ENCODE measurements at regions not wholly inside any gene's neighbourhood (a gene's known extent, or its start where the extent isn't known, plus 50 kb on each side); places are given as distances from the start of the nearest gene placed in this dataset.

GRCh38 chr3:68479779-68480178 lies 452.6 kb downstream of the TAFA4 start:
- ATAC-seq = no peak
- DNase-seq (ENCODE audit: low spot score) = no peak
- intact Hi-C loops (cut with DNase I) = no loop called here

DNA sequence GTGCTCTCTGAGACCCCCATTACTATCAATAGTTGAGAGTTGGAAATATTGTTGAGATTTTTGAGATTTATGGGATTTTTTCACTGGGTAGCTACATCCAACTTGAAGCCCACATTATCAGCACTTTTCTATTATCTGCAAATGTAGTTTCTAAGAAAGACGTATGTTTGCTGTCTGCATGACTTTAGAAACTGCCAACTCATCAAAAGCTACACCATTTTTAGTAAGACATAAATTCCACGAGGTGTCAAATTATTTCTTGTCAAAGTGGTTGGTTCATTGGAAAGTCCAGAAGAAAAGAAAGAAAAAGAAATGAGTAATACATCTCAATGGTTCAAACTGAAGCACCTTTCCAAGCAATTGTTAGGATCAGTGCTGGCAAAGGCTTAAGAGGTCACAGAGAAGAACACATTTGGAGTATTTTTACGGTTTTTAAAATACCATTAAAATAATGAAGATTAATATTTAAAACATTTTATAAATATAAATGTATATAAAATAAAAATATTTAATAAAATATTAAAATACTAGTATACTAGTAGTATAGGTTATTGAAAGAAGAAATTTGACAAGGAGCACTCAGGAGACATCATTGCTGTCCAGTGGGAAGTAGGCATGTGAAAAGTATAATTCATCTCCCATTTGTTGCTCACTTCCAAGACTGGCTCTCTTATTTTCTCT lies 463.5 kb downstream of the TAFA4 start:
- DNase-seq (ENCODE audit: low spot score) (no peak), ATAC-seq (no peak)
- intact Hi-C loops (cut with DNase I) = no loop called here

GRCh38 chr3:68467465-68467864 lies 464.9 kb downstream of the TAFA4 start:
- intact Hi-C loops (cut with DNase I) = no loop called here
- ATAC-seq (no peak), DNase-seq (ENCODE audit: low spot score) (no peak)

GRCh38 chr3:68458581-68458980 lies 473.8 kb downstream of the TAFA4 start:
- intact Hi-C loops (cut with DNase I) = no loop called here
- DNase-seq (ENCODE audit: low spot score) (no peak), ATAC-seq (no peak)

DNA sequence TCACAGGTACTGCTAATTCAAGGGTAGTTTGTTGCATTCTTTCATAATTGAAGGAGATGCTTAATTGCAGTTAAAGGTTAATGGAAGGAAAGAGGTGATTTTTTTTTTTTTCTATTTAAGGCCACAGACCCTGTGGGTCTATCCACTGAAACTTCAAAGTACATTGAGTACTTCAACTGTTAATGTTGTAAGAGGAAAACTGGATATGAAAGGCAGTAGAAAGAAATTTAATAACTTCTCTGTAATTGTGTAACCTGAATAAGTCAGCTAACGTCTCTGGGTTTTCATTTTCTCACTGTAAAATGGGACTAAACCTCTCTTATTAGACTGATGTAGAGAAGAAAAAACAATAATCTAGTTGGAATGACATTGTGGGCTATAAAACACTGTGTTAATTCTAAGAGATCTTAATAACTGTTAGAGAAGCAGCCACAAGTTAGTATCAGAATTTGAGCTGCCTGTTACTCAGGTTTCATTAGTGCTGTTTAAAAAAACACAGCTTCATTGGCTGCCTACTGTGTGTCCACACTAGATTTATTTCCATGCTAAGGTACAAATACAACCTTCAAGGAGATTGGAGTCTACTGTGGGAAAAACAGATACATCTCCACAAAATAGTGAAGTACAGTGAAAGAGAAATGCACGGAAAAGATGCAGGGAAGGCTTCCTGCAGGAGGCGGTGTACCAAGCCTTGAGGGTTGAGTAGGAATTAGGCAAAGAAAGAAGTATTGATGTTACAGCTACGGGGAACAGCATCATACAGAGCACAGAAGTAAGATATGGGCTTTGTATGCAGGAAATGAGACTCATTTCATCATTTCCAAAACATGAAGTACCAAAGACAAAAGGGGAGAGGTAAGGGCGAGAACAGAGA lies 483.6 kb downstream of the TAFA4 start:
- ATAC-seq = no peak
- intact Hi-C loops (cut with DNase I) = no loop called here
- no peak for DNase-seq (ENCODE audit: low spot score)

GRCh38 chr3:68447885-68448284 lies 484.5 kb downstream of the TAFA4 start:
- DNase-seq (ENCODE audit: low spot score) = no peak
- no peak for ATAC-seq
- intact Hi-C loops (cut with DNase I) = no loop called here

DNA sequence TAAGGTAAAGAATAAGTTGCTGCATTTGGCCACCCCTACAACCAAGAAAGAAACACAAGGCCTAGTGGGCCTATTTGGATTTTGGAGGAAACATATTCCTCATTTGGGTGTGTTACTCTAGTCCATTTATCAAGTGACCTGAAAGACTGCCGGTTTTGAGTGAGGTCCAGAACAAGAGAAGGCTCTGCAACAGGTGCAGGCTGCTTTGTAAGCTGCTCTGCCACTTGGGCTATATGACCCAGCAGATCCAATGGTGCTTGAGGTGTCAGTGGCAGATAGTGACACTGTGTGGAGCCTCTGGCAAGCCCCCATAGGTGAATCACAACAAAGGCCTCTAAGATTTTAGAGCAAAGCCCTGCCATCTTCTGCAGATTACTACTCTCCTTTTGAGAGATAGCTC lies 491.3 kb downstream of the TAFA4 start:
- DNase-seq (ENCODE audit: low spot score) = no peak
- intact Hi-C loops (cut with DNase I) = no loop called here
- ATAC-seq = no peak

GRCh38 chr3:68436619-68437401 lies 495.5 kb downstream of the TAFA4 start:
- intact Hi-C loops (cut with DNase I) = no loop called here
- no peak for DNase-seq (ENCODE audit: low spot score)
- no peak for ATAC-seq

DNA sequence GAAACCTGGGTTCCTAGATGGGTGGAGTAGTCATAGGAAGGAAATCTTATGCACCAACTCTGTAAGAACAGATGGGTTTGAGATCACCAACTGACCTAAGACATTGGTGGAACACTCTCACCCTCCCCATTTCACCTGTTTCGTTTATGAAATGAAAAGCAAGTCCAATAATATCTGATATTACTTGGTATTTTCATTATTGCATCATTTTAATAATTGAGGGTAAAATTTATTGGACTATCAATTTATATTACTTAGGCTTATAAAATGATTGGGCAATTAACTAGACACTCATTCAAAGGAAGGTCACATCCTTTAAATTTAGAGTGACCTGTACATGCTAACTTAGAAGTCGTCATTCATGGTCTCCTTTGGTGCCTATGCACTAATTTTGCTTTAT lies 503.9 kb downstream of the TAFA4 start:
- no peak for DNase-seq (ENCODE audit: low spot score)
- intact Hi-C loops (cut with DNase I) = no loop called here
- ATAC-seq = no peak

- DNase-seq (ENCODE audit: low spot score) (no peak), ATAC-seq (no peak)
- intact Hi-C loops (cut with DNase I) = no loop called here
Measured at GRCh38 chr3:68424796-68425460, 507.4 kb downstream of the TAFA4 start.

GRCh38 chr3:68408626-68409025 lies 523.7 kb downstream of the TAFA4 start:
- ATAC-seq (no peak), DNase-seq (ENCODE audit: low spot score) (no peak)
- intact Hi-C loops (cut with DNase I) = no loop called here

DNA sequence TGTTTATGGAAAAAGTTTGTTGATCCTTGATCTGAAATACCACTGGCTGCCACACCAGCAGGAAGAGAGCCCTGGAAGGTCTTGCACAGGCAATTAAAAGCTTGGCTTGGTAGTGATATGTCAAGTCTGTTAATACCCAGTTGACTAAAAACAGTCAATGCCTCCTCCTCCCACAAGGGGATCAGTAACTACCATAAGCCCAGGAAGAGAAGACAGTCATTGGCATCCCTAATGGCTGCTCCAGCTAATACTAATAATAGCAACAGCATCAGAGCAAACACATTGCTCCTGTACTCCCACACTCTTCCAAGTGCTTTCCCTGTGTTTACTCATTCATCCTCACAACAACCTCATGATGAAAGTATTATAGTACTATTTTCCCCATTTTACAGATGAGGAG lies 528.6 kb downstream of the TAFA4 start:
- ATAC-seq (no peak), DNase-seq (ENCODE audit: low spot score) (no peak)
- intact Hi-C loops (cut with DNase I) = no loop called here

- intact Hi-C loops (cut with DNase I) = no loop called here
- ATAC-seq (no peak), DNase-seq (ENCODE audit: low spot score) (no peak)
Measured at GRCh38 chr3:68402235-68402918, 530.0 kb downstream of the TAFA4 start.

DNA sequence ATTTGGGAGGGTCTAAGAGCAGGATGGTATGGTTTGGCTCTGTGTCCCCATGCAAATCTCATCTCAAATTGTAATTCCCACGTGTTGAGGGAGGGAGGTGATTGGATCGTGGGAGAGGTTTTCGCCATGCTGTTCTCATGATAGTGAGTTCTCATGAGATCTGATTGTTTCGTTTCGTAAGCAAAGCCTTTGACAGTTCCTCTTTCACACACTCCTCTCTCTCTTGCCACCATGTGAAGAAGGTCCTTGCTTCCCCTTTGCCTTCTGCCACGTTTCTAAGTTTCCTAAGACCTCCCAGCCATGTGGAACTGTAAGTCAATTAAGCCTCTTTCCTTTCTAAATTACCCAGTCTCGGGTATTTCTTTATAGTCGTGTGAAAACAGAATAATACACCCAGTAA lies 553.7 kb downstream of the TAFA4 start:
- no peak for DNase-seq (ENCODE audit: low spot score)
- ATAC-seq = no peak
- intact Hi-C loops (cut with DNase I) = no loop called here

- DNase-seq (ENCODE audit: low spot score) (no peak), ATAC-seq (no peak)
- intact Hi-C loops (cut with DNase I) = no loop called here
Measured at GRCh38 chr3:68373727-68374126, 558.6 kb downstream of the TAFA4 start.

- no peak for ATAC-seq
- intact Hi-C loops (cut with DNase I) = no loop called here
- no peak for DNase-seq (ENCODE audit: low spot score)
Measured at GRCh38 chr3:68363796-68364195, 568.6 kb downstream of the TAFA4 start.

- intact Hi-C loops (cut with DNase I) = no loop called here
- no peak for DNase-seq (ENCODE audit: low spot score)
- ATAC-seq = no peak
Measured at GRCh38 chr3:68360492-68360891, 571.9 kb downstream of the TAFA4 start.

DNA sequence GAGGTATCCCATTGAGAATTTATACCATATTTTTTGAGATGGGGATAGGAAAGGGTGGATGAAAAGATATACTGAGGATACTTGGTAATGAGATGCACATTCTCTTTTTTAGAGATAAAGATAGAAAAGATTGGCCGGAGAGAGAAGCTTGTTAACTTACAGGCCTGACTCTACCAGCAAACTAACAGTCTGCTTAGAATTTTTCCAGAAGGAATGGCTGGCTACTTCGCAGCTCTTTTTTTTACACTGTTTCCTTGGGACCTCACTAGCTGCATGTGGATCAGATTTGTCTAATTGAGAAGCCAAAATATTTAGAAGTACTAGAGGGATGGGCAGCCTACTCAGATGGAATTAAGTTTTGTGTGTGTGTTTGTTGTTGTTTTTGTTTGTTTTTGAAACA lies 586.6 kb downstream of the TAFA4 start:
- DNase-seq (ENCODE audit: low spot score) (no peak), ATAC-seq (no peak)
- intact Hi-C loops (cut with DNase I) = no loop called here

GRCh38 chr3:68342426-68342825 lies 589.9 kb downstream of the TAFA4 start:
- DNase-seq (ENCODE audit: low spot score) = no peak

More at GRCh38 chr3:68342426-68342825, 589.9 kb downstream of the TAFA4 start:
- no peak for ATAC-seq
- intact Hi-C loops (cut with DNase I) = no loop called here

All from sciatic nerve (tissue), 2 donors.